Panc1 (cell line): ENCODE measurements at regions not wholly inside any gene's neighbourhood (a gene's known extent, or its start where the extent isn't known, plus 50 kb on each side); places are given as distances from the start of the nearest gene placed in this dataset.

Experiments used
- ATAC-seq: fragments of 200-7000 bp; cut with Tn5 transposase; 2 replicates; pipeline ENCODE4 v1.9.1; 2020; ENCODE audit warnings: mild to moderate bottlenecking, moderate library complexity
- BruUV-seq: library from RNA; stranded (reverse); fragments of 400-500 nt; replicated peaks from 2 replicates; lab custom pipeline; 2021; lab: Mats Ljungman, UMichigan
- CTCF ChIA-PET: fragments of 300-600 bp; sonication (Branson Sonifier 250); formaldehyde crosslinking; loops from one replicate; lab custom pipeline; 2022; ENCODE audit warnings: antibody characterized with exemption; lab: Charles Lee
- POLR2A ChIA-PET: fragments of 300-600 bp; sonication (Branson Sonifier 250); formaldehyde crosslinking; loops from one replicate; lab custom pipeline; 2022; ENCODE audit warnings: antibody characterized with exemption; lab: Charles Lee
- DNase-seq: peaks from one replicate; pipeline ENCODE4 v3.0.0-alpha.2; 2010; ENCODE audit warnings: low read depth, low spot score
- H3K27ac ChIP-seq: 2 replicates; pipeline ENCODE4 v1.5.1; 2011; ENCODE audit warnings: mild to moderate bottlenecking, low read length, inconsistent platforms
- H3K27me3 ChIP-seq: fragments of 200-500 bp; sonication (Bioruptor generic); 2 replicates; pipeline ENCODE4 v1.6.0; 2014; ENCODE audit warnings: low read length, inconsistent platforms; ENCODE audit not compliant: control insufficient read depth, insufficient read depth
- H3K36me3 ChIP-seq: fragments of 200-500 bp; sonication (Bioruptor generic); 2 replicates; pipeline ENCODE4 v1.5.1; 2014; ENCODE audit warnings: inconsistent platforms, mild to moderate bottlenecking, low read length, moderate library complexity; ENCODE audit not compliant: control insufficient read depth, insufficient read depth
- H3K4me1 ChIP-seq: 2 replicates; pipeline ENCODE4 v1.5.1; 2011; ENCODE audit warnings: inconsistent platforms, mild to moderate bottlenecking, low read length, moderate library complexity; ENCODE audit not compliant: control insufficient read depth, insufficient read depth
- H3K4me3 ChIP-seq, 2 experiments: 2 replicates each; pipeline ENCODE4 v1.5.1; 2011 to 2012; ENCODE audit warnings: low read depth in 2 of 2, low read length in 2 of 2, mild to moderate bottlenecking in 2 of 2, inconsistent platforms in 1 of 2, moderate library complexity in 1 of 2
- H3K9me3 ChIP-seq: fragments of 200-500 bp; sonication (Bioruptor generic); 2 replicates; pipeline ENCODE4 v1.5.1; 2014; ENCODE audit warnings: low read depth, mild to moderate bottlenecking, inconsistent platforms, low read length, moderate library complexity; ENCODE audit not compliant: control insufficient read depth, insufficient read depth
- POLR2AphosphoS5 ChIP-seq: IDR thresholded peaks from 2 replicates; pipeline ENCODE4 v1.6.1; 2012; ENCODE audit warnings: mild to moderate bottlenecking, low read depth, low read length, moderate library complexity
- SIN3A ChIP-seq: IDR thresholded peaks from 2 replicates; pipeline ENCODE4 v1.6.1; 2012; ENCODE audit warnings: low read depth, mild to moderate bottlenecking, low read length, moderate library complexity, borderline replicate concordance; ENCODE audit not compliant: insufficient read depth
- TCF7L2 ChIP-seq: IDR thresholded peaks from 2 replicates; pipeline ENCODE4 v1.6.1; 2011; ENCODE audit warnings: mild to moderate bottlenecking, low read depth, low read length, inconsistent platforms
- in situ Hi-C: cut with HindIII; loops from 2 replicates; pipeline ENCODE4 v1.10.0; 2016; ENCODE audit warnings: low sequenced_read_pairs, low pct_unique_long_range_greater_than_20kb
- intact Hi-C: fragments of 100-400 bp; cut with micrococcal nuclease; formaldehyde crosslinking; loops from one replicate; pipeline ENCODE4 v1.10.0; 2022; ENCODE audit not compliant: unreplicated experiment
- TF ChIP-seq, protein P1 (sequence below), 2 experiments: IDR thresholded peaks; 2 replicates each; pipeline ENCODE4 v1.6.1; 2011 to 2012; ENCODE audit warnings: low read depth in 2 of 2, control low read depth in 1 of 2, low read length in 1 of 2, mild to moderate bottlenecking in 1 of 2, moderate library complexity in 1 of 2; ENCODE audit not compliant: insufficient read depth in 1 of 2
- TF ChIP-seq, protein P2 (sequence below): fragments of 450-650 bp; IDR thresholded peaks from 2 replicates; pipeline ENCODE4 v1.5.1; 2017; ENCODE audit warnings: mild to moderate bottlenecking

DNA sequence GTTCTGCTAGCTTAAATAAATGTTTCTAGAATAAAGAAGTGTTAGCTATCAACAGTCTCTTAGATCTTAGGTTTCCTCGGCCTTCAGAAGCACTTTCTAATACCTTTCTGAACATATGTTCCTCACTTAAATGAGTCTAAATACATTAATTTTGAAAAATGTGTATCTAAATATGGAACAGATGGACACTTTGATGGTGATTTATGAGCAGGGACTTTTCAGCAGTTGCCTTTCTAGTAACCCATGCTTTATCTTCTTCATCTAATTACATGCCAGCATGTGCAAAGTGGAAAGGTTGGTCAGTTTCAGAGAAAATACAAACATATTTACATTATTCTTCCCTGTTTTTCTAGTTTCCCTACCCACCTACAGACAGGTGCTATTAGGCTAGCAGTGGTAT, 797.0 kb upstream of the CHAC2 start:
- ATAC-seq (no peak), DNase-seq (no peak)
- ChIA-PET POLR2A (no interaction called here), CTCF (no interaction called here)
- in situ Hi-C loops = no loop called here
- intact Hi-C loops = no loop called here
- H3K27me3 ChIP-seq = no peaks in the 10 kb centered on the region
- TF ChIP-seq, protein P1, sequence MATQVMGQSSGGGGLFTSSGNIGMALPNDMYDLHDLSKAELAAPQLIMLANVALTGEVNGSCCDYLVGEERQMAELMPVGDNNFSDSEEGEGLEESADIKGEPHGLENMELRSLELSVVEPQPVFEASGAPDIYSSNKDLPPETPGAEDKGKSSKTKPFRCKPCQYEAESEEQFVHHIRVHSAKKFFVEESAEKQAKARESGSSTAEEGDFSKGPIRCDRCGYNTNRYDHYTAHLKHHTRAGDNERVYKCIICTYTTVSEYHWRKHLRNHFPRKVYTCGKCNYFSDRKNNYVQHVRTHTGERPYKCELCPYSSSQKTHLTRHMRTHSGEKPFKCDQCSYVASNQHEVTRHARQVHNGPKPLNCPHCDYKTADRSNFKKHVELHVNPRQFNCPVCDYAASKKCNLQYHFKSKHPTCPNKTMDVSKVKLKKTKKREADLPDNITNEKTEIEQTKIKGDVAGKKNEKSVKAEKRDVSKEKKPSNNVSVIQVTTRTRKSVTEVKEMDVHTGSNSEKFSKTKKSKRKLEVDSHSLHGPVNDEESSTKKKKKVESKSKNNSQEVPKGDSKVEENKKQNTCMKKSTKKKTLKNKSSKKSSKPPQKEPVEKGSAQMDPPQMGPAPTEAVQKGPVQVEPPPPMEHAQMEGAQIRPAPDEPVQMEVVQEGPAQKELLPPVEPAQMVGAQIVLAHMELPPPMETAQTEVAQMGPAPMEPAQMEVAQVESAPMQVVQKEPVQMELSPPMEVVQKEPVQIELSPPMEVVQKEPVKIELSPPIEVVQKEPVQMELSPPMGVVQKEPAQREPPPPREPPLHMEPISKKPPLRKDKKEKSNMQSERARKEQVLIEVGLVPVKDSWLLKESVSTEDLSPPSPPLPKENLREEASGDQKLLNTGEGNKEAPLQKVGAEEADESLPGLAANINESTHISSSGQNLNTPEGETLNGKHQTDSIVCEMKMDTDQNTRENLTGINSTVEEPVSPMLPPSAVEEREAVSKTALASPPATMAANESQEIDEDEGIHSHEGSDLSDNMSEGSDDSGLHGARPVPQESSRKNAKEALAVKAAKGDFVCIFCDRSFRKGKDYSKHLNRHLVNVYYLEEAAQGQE (IDR thresholded peaks at IDR 0.05; ENCODE audit: insufficient read depth in 1 of 2, low read depth in 2 of 2, low read length in 1 of 2) = no peak
- H3K4me3 ChIP-seq = no peak overlapping the region
- BruUV-seq = no TSS peak
- H3K9me3 ChIP-seq = no peaks in the 10 kb centered on the region
- H3K27ac ChIP-seq = no peak overlapping the region
- H3K4me1 ChIP-seq = no peaks in the 10 kb centered on the region
- H3K36me3 ChIP-seq = no peaks in the 10 kb centered on the region; the same call in 1 of the 2 replicates

- Histone ChIP-seq H3K36me3 (no peaks in the 10 kb centered on the region; the same call in 1 of the 2 replicates), H3K9me3 (no peaks in the 10 kb centered on the region), H3K4me3 (no peak overlapping the region), H3K4me1 (no peaks in the 10 kb centered on the region), H3K27ac (no peak overlapping the region), H3K27me3 (no peaks in the 10 kb centered on the region)
- ChIA-PET POLR2A (no interaction called here), CTCF (no interaction called here)
- intact Hi-C loops = no loop called here
- no TSS peak for BruUV-seq
- TF ChIP-seq POLR2AphosphoS5 (no peak), SIN3A (no peak), TCF7L2 (no peak)
- TF ChIP-seq, protein P2, sequence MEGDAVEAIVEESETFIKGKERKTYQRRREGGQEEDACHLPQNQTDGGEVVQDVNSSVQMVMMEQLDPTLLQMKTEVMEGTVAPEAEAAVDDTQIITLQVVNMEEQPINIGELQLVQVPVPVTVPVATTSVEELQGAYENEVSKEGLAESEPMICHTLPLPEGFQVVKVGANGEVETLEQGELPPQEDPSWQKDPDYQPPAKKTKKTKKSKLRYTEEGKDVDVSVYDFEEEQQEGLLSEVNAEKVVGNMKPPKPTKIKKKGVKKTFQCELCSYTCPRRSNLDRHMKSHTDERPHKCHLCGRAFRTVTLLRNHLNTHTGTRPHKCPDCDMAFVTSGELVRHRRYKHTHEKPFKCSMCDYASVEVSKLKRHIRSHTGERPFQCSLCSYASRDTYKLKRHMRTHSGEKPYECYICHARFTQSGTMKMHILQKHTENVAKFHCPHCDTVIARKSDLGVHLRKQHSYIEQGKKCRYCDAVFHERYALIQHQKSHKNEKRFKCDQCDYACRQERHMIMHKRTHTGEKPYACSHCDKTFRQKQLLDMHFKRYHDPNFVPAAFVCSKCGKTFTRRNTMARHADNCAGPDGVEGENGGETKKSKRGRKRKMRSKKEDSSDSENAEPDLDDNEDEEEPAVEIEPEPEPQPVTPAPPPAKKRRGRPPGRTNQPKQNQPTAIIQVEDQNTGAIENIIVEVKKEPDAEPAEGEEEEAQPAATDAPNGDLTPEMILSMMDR = no peak
- TF ChIP-seq, protein P1 (IDR thresholded peaks at IDR 0.05; ENCODE audit: insufficient read depth in 1 of 2, low read depth in 2 of 2, low read length in 1 of 2) = no peak
- ATAC-seq (no peak), DNase-seq (no peak)
- in situ Hi-C loops = no loop called here
Measured at GRCh38 chr2:52968043-52968442, 799.6 kb upstream of the CHAC2 start.
